ENCODE measurements at regions not wholly inside any gene's neighbourhood (a gene's known extent, or its start where the extent isn't known, plus 50 kb on each side); places are given as distances from the start of the nearest gene placed in this dataset.

- Histone ChIP-seq H3K23ac (ENCODE audit: low read depth, low read length) (no peak overlapping the region), H3K9me1 (ENCODE audit: insufficient read depth, low read length) (no peaks in the 10 kb centered on the region), H2AFZ (replicated peaks; ENCODE audit: low read length, poor library complexity) (no peak overlapping the region), H3K56ac (ENCODE audit: extremely low read depth, insufficient read depth, low read length) (no peak overlapping the region), H4K8ac (ENCODE audit: low read depth in 2 of 2, low read length in 2 of 2) (no peak overlapping the region), H3K27me3 (ENCODE audit: control insufficient read depth, insufficient read depth, low read length) (no peaks in the 10 kb centered on the region), H3K4me1 (ENCODE audit: control insufficient read depth, insufficient read depth, low read length) (no peaks in the 10 kb centered on the region), H3K9ac (ENCODE audit: low read depth, low read length) (no peak overlapping the region), H3K36me3 (ENCODE audit: control insufficient read depth, insufficient read depth, low read length) (no peaks in the 10 kb centered on the region), H3K4ac (ENCODE audit: low read depth, low read length) (no peak overlapping the region), H2BK15ac (ENCODE audit: low read depth, low read length) (no peak overlapping the region), H2AK9ac (replicated peaks; ENCODE audit: low read depth, low read length, poor library complexity) (no peak overlapping the region), H2BK5ac (ENCODE audit: low read depth, low read length, poor library complexity, severe bottlenecking) (no peak overlapping the region), H3K14ac (replicated peaks; ENCODE audit: low read depth, low read length) (no peak overlapping the region), H3K18ac (ENCODE audit: low read depth, low read length) (no peak overlapping the region), H3K27ac (ENCODE audit: insufficient read depth, low read length) (no peak overlapping the region), H4K5ac (ENCODE audit: low read depth, low read length) (no peak overlapping the region), H4K20me1 (ENCODE audit: insufficient read depth, low read length) (no peaks in the 10 kb centered on the region), H3K4me2 (ENCODE audit: low read depth, low read length) (no peak overlapping the region), H2BK20ac (ENCODE audit: low read depth, low read length) (no peak overlapping the region), H3K4me3 (ENCODE audit: insufficient read depth, low read depth, low read length) (no peak overlapping the region), H4K91ac (ENCODE audit: insufficient read depth, low read depth, low read length) (no peak overlapping the region), H2AK5ac (ENCODE audit: low read depth, low read length) (no peak overlapping the region), H3K9me3 (ENCODE audit: control insufficient read depth, insufficient read depth, low read length) (no peaks in the 10 kb centered on the region), H2BK120ac (ENCODE audit: low read depth, low read length) (no peak overlapping the region), H3K79me1 (ENCODE audit: low read depth in 1 of 2, low read length in 2 of 2) (no peaks in the 10 kb centered on the region)
- no CpG with 5 or more reads among the region's 2 CpGs for WGBS, 2 experiments (ENCODE audit: extremely low coverage in 2 of 2, insufficient read length in 1 of 2)
- no TSS peak for BruUV-seq (replicated peaks)
- POLR2A ChIA-PET (ENCODE audit: unreplicated experiment): no interaction called here
- peak; percentile 61 for ATAC-seq (ENCODE audit: low read depth)
- TF ChIP-seq RFX5 (IDR thresholded peaks at IDR 0.05; ENCODE audit: low read depth, low read length) (no peak), RCOR1 (IDR thresholded peaks at IDR 0.05; ENCODE audit: insufficient replicate concordance, low read length) (no peak), POLR2A (IDR thresholded peaks at IDR 0.05; ENCODE audit: low read depth, low read length) (no peak), SMC3 (IDR thresholded peaks at IDR 0.05; ENCODE audit: low read depth, low read length) (peak; percentile 31; the same call in 1 of the 2 replicates), BHLHE40 (IDR thresholded peaks at IDR 0.05; ENCODE audit: low read depth, low read length) (no peak), RAD21 (IDR thresholded peaks at IDR 0.05; ENCODE audit: low read length) (peak; percentile 49)
- TF ChIP-seq, protein P1, sequence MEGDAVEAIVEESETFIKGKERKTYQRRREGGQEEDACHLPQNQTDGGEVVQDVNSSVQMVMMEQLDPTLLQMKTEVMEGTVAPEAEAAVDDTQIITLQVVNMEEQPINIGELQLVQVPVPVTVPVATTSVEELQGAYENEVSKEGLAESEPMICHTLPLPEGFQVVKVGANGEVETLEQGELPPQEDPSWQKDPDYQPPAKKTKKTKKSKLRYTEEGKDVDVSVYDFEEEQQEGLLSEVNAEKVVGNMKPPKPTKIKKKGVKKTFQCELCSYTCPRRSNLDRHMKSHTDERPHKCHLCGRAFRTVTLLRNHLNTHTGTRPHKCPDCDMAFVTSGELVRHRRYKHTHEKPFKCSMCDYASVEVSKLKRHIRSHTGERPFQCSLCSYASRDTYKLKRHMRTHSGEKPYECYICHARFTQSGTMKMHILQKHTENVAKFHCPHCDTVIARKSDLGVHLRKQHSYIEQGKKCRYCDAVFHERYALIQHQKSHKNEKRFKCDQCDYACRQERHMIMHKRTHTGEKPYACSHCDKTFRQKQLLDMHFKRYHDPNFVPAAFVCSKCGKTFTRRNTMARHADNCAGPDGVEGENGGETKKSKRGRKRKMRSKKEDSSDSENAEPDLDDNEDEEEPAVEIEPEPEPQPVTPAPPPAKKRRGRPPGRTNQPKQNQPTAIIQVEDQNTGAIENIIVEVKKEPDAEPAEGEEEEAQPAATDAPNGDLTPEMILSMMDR (conservative IDR thresholded peaks at IDR 0.05; ENCODE audit: low read depth, low read length): peak; percentile 58
- DNase-seq: peak; percentile 40
- in situ Hi-C loops (cut with MboI; ENCODE audit: low sequenced_read_pairs): no loop called here
- CTCF ChIA-PET: no interaction called here
- dilution Hi-C loops (cut with HindIII; ENCODE audit: low sequenced_read_pairs, unreplicated experiment): no loop called here
- intact Hi-C loops (cut with micrococcal nuclease): loop anchor here (1.0 kb wide), 2 partner anchors 355 to 706 kb away; no protein-coding TSS in a partner anchor
Observed at GRCh38 chr7:118104812-118105441, 79.0 kb upstream of the LSM8 start.

Data from IMR-90 (cell line).